Motor neuron (in vitro differentiated cells): ENCODE measurements at regions not wholly inside any gene's neighbourhood (a gene's known extent, or its start where the extent isn't known, plus 50 kb on each side); places are given as distances from the start of the nearest gene placed in this dataset.

Source experiments
- ATAC-seq, 8 experiments: fragments of 200-7000 bp; cut with Tn5 transposase; replicated peaks in 6 of 8; 2 replicates each; pipeline ENCODE4 v1.8.0; 2021; ENCODE audit warnings: mild to moderate bottlenecking in 8 of 8, moderate library complexity in 8 of 8
- H3K27ac ChIP-seq, 2 donors: fragments of 250-450 bp; sonication (Bioruptor Pico); 2 replicates each; pipeline ENCODE4 v1.9.0; 2021; ENCODE audit warnings: antibody characterized with exemption in 2 of 2, mild to moderate bottlenecking in 2 of 2, moderate library complexity in 1 of 2
- H3K4me1 ChIP-seq, 2 donors: fragments of 250-450 bp; sonication (Bioruptor Pico); replicated peaks in 1 of 2; 2 replicates each; pipeline ENCODE4 v1.6.1; 2021; ENCODE audit warnings: antibody characterized with exemption in 2 of 2, mild to moderate bottlenecking in 2 of 2, moderate library complexity in 1 of 2
- H3K4me3 ChIP-seq, 5 donors: fragments of 250-450 bp; sonication (Bioruptor Pico); 2 replicates each; pipeline ENCODE4 v1.9.0; 2021; ENCODE audit warnings: antibody characterized with exemption in 5 of 5, mild to moderate bottlenecking in 5 of 5, moderate library complexity in 4 of 5
- WGBS, 10 experiments: fragments of 450-650 bp; shearing (Covaris generic); methylation state at CpG; one replicate each; pipeline ENCODE4 v1.0.0; 2022; 5-methylcytosine and 5-hydroxymethylcytosine counted together
- in situ Hi-C, 9 experiments: fragments of 400-800 bp; cut with MboI; loops; one replicate each; pipeline ENCODE4 v1.15.0; 2021; ENCODE audit warnings: low sequenced_read_pairs in 9 of 9, low pct_unique_long_range_greater_than_20kb in 2 of 9; ENCODE audit not compliant: unreplicated experiment in 9 of 9

DNA sequence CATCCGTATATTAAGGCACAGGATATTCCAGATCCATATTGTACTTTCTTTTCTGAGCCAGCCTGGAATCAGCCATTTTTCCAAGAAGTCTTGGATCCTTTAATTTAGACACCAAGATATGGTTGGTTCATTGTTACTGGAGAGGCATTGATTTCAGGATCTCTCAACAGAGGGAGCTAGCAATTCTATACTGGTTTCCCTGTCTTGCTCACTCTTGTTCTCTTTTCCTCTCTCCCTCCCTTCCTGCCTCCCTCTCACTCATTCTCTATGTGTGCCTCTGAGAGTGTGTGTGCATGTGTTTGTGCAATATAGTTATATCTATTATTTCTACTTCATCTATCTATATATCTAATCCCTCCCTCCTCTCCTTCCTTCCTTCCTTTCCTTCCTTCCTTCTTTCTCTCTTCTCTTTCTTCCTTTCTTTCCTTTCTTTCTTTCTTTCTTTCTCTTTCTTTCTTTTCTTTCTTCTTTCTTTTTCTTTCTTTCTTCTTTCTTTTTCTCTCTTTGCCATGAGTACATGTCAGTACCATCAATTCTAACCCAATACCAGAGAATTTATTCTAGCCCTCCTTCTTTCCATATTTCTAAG lies 299.1 kb downstream of the EPHA7 start:
- Histone ChIP-seq H3K4me3 (no peak overlapping the region), H3K4me1 (peaks cover 0 to 6% of the 10 kb centered on the region in 2 donors), H3K27ac (no peak overlapping the region)
- no peak for ATAC-seq
- in situ Hi-C loops, result no loop called here
- WGBS, 10 experiments, result 0 to 100% (median 80%) methylated on average over 1 of the region's 1 CpG; no CpG with 5 or more reads in 1 of the 10 experiments

GRCh38 chr6:93105907-93106306 lies 313.5 kb downstream of the EPHA7 start:
- Histone ChIP-seq H3K4me3 (no peak overlapping the region), H3K4me1 (no peaks in the 10 kb centered on the region), H3K27ac (no peak overlapping the region)
- in situ Hi-C loops, result no loop called here
- ATAC-seq, result peak in 3 of 8 experiments; percentile 20 to 95 (median 47)
- 0 to 100% (median 63%) methylated on average over 1 to 2 of the region's 2 CpGs for WGBS, 10 experiments

DNA sequence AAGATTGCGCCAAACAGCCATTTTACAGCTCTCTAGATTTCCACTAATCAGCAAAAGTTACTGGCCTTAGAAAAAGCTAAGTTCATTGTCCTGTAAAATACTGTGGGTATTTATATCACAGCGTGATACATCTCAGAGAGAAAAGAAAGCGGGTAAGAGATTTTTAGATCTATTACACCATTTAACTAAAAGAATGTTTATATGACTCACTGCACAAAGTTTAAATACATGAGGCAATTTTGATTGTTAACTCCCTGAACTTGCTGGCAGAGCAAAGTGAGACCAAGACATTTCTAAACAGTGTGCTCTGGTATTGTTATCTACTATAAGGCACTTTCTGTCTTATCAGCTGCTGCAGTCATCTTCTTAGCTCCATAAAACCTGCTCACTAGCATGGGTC lies 314.3 kb downstream of the EPHA7 start:
- WGBS, 10 experiments, result 0 to 92% (median 66%) methylated on average over 1 to 3 of the region's 3 CpGs; no CpG with 5 or more reads in 1 of the 10 experiments

GRCh38 chr6:93104195-93104817 lies 315.1 kb downstream of the EPHA7 start:
- in situ Hi-C loops, result no loop called here
- WGBS, 10 experiments, result 0 to 89% (median 35%) methylated on average over 1 of the region's 1 CpG; no CpG with 5 or more reads in 2 of the 10 experiments
- ATAC-seq, result peak in 1 of 8 experiments; percentile 29
- Histone ChIP-seq H3K4me3 (no peak overlapping the region), H3K4me1 (no peaks in the 10 kb centered on the region), H3K27ac (no peak overlapping the region)

More for the DNA sequence above, 314.3 kb downstream of the EPHA7 start:
- H3K4me3 ChIP-seq, result no peak overlapping the region
- in situ Hi-C loops, result no loop called here
- no peak overlapping the region for H3K27ac ChIP-seq
- ATAC-seq, result peak in 5 of 8 experiments; percentile 20 to 32 (median 24)
- no peaks in the 10 kb centered on the region for H3K4me1 ChIP-seq

DNA sequence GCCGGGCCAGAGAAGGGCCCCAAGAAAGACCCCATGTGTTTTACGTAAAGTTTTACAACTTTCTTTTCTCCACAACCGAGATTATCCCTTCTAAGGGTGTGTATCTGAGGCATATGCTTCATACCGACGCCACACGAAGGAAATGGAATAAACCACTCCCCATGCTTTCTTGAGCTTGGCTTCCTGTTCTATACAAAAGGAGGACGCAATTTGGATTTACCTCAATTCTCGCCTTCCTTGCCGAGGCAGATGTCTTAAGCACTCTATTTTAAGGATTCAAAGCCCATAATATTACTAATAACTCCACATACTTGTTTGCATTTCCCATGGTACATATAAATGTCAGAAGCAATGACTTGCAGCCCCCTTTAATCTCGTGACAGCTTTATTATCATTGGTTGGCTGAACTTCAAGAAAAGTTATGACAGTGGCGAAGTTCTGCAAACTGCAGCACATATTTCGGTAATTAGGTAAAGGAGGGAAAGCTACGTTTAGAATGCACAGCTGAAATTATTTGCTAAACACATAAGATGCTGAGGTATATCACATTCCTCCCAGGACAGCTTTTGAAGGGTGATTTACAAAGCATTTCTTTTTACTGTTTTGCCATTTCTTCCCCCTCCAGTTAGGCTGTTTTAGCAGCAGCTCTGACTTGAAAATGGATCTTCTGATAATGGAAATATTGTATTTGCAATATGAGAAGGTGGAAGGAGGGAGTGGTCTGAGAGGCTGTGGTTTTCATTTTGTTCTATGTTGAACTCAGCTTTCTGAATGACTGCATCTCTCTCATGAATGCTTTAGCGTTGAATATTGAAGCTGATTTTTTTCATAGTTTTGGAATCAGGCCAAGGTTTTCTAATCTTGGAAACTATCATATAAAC lies 330.5 kb downstream of the EPHA7 start:
- Histone ChIP-seq H3K27ac (no peak overlapping the region), H3K4me1 (peaks cover 0 to 3% of the 10 kb centered on the region in 2 donors), H3K4me3 (no peak overlapping the region)
- in situ Hi-C loops, result no loop called here
- WGBS, 10 experiments, result 0 to 89% (median 74%) methylated on average over 5 to 14 of the region's 14 CpGs
- ATAC-seq, result peak in 2 of 8 experiments; percentile 29 to 75

GRCh38 chr6:93087606-93088005 lies 331.8 kb downstream of the EPHA7 start:
- no peak overlapping the region for H3K4me3 ChIP-seq
- 6 to 100% (median 87%) methylated on average over 1 to 2 of the region's 2 CpGs for WGBS, 10 experiments
- H3K27ac ChIP-seq, result no peak overlapping the region
- peaks cover 0 to 3% of the 10 kb centered on the region in 2 donors for H3K4me1 ChIP-seq
- ATAC-seq, result no peak
- in situ Hi-C loops, result no loop called here

GRCh38 chr6:93086351-93086750 lies 333.0 kb downstream of the EPHA7 start:
- ATAC-seq, result no peak
- no peak overlapping the region for H3K4me3 ChIP-seq
- in situ Hi-C loops, result no loop called here
- no peak overlapping the region for H3K27ac ChIP-seq
- H3K4me1 ChIP-seq, result peaks cover 0 to 3% of the 10 kb centered on the region in 2 donors

DNA sequence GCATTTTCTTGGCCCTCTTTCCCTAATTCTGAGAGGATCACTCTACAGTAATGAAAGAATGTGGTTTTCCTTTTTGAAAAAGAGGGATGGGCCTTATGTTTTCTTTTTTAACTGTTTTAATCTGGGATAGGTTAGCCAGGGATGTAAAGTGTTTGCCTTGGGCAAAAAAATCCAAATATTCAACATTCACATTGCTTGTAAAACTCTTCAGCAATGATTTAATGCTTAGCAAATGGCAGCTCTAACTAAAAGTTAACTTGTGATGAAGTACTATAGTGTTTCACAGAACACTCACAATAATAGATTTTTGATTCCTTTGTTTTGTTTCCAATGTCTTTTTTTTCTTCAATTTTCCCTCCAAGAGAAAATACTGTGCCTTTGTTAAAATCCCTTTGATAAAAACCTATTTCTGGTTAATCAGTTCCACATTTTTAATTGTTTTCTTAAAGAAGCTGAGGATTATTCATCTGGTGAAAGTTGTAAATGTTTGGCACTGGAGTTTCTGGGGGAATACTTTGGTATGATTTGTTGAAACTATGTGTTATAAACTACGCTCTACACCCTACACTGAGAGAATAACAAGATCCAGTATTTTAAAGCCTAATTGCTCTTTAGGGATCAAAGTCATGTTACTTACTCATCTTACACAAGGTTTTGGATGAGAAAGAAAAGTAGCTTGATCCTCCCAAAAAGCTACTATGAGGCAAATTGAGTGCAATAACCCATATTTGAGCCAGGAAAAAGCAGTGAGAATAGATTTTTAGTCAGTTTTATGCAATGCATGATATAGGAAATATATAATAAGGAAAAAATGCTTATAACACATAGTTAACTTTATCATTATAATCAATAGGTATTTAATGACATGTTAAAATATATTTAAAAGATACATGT lies 335.8 kb downstream of the EPHA7 start:
- H3K27ac ChIP-seq, result no peak overlapping the region

GRCh38 chr6:93081901-93082300 lies 337.5 kb downstream of the EPHA7 start:
- no peak overlapping the region for H3K27ac ChIP-seq
- peaks cover 0 to 3% of the 10 kb centered on the region in 2 donors for H3K4me1 ChIP-seq
- H3K4me3 ChIP-seq, result no peak overlapping the region
- no peak for ATAC-seq
- 8 to 100% (median 86%) methylated on average over 1 to 3 of the region's 3 CpGs; no CpG with 5 or more reads in 1 of the 10 experiments for WGBS, 10 experiments
- in situ Hi-C loops, result no loop called here

More for the DNA sequence above, 335.8 kb downstream of the EPHA7 start:
- Histone ChIP-seq H3K4me1 (peaks cover 0 to 3% of the 10 kb centered on the region in 2 donors), H3K4me3 (no peak overlapping the region)
- 0 to 100% (median 87%) methylated on average over 1 of the region's 1 CpG for WGBS, 10 experiments
- ATAC-seq, result peak in 1 of 8 experiments; percentile 43
- in situ Hi-C loops, result no loop called here

- Histone ChIP-seq H3K4me1 (no peaks in the 10 kb centered on the region), H3K4me3 (no peak overlapping the region), H3K27ac (no peak overlapping the region)
- peak in 2 of 8 experiments; percentile 36 to 42 for ATAC-seq
- WGBS, 10 experiments, result 0 to 20% (median 9%) methylated on average over 1 of the region's 1 CpG; no CpG with 5 or more reads in 5 of the 10 experiments
- in situ Hi-C loops, result no loop called here
These were observed 340.3 kb downstream of the EPHA7 start for GRCh38 chr6:93079061-93079460.

- Histone ChIP-seq H3K4me1 (no peaks in the 10 kb centered on the region), H3K4me3 (no peak overlapping the region), H3K27ac (no peak overlapping the region)
- no peak for ATAC-seq
- WGBS, 10 experiments, result 11 to 100% (median 93%) methylated on average over 2 to 5 of the region's 5 CpGs; no CpG with 5 or more reads in 1 of the 10 experiments
- in situ Hi-C loops, result no loop called here
These were observed 345.5 kb downstream of the EPHA7 start for GRCh38 chr6:93073811-93074210.

GRCh38 chr6:93069856-93070255 lies 349.5 kb downstream of the EPHA7 start:
- no peak overlapping the region for H3K4me3 ChIP-seq
- no peak for ATAC-seq
- no peaks in the 10 kb centered on the region for H3K4me1 ChIP-seq
- in situ Hi-C loops, result no loop called here
- 0 to 100% (median 100%) methylated on average over 1 of the region's 1 CpG; no CpG with 5 or more reads in 2 of the 10 experiments for WGBS, 10 experiments
- H3K27ac ChIP-seq, result no peak overlapping the region
